HG03432 (cell line): ENCODE measurements at regions not wholly inside any gene's neighbourhood (a gene's known extent, or its start where the extent isn't known, plus 50 kb on each side); places are given as distances from the start of the nearest gene placed in this dataset.

Experiments
- ATAC-seq: cut with Tn5 transposase; IDR thresholded peaks from one replicate; pipeline ENCODE4 v1.9.1; 2021; ENCODE audit warnings: mild to moderate bottlenecking, moderate library complexity; ENCODE audit not compliant: unreplicated experiment

DNA sequence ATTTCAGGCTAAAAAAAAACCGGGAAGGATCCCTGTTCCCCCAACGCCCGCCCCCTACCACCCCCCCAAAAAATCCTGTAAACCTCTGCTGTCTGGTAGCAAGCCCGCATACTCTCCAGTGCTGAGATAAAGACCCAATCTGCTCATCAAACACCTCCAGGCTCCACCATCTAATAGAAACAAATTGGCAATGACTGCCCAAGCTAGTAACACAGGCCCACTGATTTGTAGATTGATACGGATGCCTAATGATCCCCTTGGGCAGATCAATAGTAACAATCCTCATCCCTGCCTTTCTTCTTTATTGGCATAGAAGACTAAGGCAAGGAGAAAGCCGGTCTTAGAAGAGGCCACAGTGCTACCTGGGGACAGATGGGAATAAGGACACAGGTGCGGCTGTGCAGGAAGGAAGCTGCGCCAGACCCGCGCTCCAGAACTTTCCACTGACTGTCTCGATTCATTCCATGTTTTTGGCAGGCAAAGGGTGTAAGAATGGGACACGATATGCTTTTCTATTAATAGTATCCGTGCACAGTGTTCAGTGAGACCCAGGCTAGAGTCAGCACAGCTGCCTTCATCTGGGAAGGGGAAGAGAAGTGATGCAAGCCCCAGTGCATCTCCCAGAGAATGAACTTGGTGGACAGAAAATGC lies 407.6 kb upstream of the PSMD7 start:
- ATAC-seq = no peak

DNA sequence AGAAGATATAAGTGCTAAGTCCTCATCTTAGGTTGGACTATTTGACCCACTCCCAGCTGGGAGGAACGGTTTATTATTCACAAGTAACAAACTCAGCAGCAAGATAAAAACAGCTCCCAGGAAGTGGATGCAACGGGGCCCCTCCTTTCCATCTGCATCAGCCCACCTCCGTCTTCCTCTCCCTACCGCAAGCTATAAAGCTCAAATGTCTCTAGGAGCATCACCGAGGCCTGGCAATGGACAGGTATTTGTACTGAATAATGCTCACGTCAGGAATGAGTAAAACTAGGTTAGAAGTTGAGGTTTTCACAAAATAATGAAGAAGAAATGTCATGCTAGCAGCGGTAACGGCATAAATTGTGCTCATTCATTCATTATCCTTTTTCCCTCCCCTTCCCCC lies 408.7 kb upstream of the PSMD7 start:
- no peak for ATAC-seq

DNA sequence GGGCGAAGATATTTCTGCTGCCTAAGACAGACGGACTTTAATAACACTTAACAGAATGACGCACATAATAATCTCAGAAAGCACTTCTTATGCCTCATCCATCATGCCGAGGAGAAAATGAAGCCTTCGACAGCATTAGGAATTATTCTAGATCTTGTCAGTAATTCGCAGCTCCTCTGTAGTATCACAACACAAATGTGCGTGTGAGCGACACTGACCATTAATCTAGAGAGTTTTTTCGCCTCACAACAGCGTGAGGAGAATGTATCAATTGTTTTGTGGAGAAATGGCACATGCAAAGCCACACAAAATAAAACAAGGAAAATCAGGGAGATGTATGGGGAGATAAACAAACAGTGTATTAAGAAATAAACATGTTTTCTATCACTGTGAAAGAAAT lies 410.2 kb upstream of the PSMD7 start:
- ATAC-seq = no peak

DNA sequence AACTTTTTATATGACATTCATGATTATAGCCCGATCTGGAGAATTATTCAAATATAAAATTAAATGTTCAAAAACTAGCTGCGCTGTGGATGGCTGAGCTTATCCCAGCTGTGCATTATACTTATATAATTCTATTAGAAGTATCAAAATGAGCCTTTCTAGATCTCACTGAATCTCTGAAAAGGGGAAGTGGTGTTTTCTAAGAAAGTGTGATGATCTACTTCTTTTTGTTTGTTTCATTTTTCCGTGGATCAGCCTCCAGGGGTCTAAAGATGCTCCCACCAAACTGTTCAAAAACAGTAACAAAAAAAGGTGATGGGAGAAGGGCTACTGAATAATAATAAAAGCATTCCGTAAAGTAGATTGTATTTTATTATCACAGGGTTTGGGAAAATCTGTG lies 411.3 kb upstream of the PSMD7 start:
- ATAC-seq = no peak

DNA sequence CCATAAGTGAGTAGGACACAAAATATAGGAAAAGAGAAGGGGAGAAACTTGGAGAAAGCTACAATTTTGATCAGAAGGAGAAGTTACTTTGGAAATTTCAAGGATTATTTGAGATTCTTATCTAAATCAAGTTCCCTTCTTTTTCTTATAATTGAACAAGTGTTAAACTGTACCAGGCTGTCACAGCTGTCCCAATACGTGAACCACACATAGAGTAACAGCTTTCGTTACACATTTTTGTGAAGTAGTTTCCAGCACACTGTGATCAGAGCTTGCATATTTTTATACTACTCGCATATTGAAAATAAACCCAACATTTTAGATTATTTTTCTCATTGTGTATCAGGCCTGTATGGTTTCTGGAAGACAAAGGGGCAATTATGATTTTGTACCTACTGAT lies 412.8 kb upstream of the PSMD7 start:
- no peak for ATAC-seq

DNA sequence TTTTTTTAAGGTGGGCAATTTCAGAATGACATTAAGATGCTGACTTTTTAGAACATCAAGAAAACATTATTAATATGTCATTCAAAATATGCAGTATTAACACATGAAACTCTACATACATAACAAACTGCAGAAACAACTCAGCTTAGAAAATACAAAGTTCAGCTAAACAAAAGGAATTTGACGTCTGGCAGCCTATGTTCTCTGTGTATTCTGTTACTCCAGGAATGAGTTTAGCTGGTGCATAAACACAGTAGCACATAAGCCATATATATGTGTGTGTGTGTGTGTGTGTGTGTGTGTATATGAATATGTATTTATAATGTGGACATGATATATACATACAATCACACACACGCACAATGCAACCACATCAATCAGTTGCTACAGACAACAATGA lies 413.5 kb upstream of the PSMD7 start:
- no peak for ATAC-seq

DNA sequence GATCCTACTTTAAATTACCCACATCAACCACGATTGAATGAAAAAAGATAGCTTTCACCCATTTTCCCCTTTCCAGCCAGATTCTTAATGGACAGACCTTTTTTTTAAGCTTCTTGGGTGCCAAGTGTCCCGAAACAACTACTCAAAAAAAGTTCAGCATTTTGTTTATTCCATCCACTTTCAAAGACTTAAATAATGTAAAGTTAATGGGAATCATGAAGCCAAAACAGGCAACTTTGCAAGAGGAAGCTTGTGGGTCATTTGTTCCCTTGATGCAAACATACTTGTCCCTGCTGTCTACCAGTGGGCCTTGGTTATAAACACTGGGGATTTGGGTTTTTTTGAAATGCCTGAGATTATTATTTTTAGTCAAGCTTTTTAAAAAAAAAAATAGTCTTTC lies 414.0 kb upstream of the PSMD7 start:
- ATAC-seq = no peak

DNA sequence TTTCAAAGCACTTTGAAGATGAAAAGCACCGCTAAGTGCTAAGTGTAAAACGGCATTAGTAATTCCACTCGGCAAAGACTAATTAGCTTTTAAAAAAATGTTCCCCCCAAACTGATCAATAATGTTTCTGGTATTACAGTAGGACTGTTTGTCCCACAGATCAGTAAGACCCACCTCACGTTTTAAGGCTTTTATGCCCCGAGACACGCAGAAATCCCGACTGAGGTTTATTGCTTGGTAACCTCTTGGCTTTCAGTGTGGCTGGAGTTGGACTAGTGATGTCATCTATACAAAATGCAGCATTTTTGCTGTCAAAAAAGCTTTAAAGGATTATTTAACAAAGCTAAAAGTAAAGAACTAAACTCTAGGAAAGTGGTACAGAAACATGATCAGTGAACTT lies 414.6 kb upstream of the PSMD7 start:
- ATAC-seq = no peak

DNA sequence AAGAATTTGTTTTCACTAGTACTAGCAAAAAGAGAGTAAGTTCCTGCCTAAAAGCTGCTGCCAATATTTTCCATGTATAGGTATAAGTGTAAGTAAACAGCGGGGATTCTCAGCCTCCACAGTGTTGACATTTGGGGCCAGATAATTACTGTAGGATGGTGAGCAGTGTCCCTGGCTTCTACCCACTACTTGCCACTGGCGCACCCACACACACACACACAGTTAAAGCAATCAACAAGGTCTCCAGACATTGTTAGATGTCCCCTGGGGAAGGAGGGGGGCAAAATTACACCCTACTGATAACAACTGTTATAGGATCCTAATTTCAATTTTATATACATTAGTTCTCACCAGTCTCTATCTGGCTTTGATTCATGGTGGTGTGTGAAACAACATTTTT lies 417.0 kb upstream of the PSMD7 start:
- no peak for ATAC-seq

DNA sequence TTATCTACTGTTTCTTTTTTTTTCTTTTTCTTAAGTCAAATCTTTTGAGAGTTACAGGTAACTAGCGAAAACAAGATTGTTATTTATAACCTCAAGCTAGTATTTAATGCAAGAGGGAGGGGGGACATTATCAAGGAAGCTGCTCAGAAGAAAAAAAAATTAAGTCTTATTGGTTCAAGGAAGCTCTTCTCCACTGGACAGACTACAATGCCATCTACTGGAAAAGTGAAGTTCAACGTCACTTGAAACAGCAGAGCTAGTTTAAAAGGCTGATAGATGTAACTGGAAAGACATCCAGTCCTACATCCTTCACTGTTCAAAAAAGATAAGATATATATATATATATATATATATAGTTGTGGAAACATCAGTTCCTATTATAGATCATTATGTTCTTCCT lies 418.0 kb upstream of the PSMD7 start:
- no peak for ATAC-seq

DNA sequence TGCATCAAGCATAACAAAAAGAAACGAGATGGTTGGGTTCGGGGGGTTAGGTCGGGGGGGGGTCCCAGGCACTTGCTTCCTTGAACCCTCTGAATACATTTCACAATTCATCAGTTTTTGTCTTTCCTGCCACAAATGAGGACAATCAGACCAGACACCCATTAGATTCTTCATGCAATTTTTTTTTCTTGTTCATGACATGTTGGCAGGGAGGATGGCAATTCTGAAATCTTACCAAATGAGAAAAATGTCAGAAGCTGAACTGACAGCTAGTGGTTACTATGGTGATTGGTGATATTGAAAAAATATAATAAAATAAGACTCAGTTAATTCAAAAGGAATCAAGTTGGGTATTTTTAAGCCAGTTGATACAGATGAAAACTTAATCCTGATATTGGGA lies 419.5 kb upstream of the PSMD7 start:
- no peak for ATAC-seq

DNA sequence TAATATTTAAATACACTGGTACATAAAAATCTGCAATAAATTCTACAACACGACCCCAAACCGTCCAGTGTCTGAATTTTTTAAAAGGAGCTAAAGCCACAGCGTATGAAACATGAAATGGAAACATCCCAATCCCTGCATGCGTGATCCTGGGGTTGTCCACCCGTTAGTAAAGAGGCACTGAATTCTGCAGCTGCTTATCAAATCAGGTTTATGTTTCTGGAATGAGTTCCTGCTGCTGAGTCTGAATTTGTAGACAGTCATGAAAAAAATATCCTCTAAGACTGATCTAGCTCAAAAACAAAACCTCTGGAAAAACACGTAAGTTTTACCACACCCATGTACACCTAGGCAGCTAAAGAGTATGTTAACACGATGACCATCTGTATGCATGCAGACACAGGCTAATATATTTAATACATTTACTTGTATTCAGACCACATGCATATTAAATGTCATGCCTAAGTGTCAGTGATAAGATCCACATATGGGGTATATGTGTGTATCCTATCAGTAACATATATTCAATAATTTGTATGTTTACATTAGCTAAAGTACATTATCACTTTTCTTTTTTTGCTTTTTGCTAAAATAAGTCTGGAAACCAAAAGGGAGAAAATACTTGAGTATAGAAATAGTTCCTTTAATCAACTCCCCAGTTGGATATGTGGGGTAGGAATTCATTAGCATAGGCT lies 420.5 kb upstream of the PSMD7 start:
- ATAC-seq = no peak

DNA sequence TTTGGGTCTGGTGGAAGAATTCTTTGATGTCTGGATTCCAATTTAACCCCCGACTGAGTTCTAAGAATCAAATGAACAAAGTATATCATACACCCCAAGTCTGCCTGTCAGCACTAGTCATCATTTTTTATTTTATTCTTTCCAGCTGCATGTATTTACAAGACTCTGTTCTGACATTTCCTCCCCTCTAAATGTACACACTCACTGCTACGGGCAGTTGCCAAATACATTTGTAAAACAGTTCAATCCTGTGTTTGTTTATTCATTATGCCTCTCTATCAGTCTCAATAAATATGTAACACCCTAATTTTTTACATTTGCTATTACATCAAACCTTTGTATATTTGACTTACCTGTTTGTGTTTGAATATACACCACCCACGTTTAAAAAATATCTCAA lies 422.3 kb upstream of the PSMD7 start:
- ATAC-seq = no peak

DNA sequence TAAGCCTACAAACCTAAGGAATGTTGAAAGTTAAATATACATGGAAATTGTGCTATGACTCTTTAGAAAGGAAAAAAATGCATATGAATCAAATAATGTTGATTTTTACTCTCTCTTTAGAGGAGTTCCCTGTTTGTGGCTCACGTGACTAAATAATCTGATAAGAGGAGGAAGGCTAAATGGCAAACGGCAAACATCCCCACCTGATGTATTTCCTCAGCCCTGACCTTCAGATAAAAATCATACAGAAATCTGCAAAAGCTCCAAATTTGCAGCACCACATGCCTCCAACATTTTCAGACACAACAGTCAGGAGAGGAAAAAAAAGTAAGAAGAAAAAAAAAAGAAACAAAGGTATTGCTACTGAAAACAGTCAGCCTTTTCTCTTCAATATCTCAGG lies 423.0 kb upstream of the PSMD7 start:
- ATAC-seq = no peak

DNA sequence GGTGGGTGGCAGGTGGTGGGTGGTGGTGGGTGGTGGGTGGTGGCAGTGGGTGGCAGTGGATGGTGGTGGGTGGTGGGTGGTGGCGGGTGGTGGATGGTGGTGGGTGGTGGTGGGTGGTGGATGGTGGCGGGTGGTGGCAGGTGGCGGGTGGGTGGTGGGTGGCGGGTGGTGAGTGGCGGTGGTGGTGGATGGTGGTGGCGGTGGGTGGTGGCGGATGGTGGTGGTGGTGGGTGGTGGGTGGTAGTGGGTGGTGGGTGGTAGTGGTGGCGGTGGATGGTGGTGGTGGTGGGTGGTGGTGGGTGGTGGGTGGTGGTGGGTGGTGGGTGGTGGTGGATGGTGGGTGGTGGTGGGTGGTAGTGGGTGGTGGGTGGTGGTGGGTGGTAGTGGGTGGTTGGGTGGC lies 423.8 kb upstream of the PSMD7 start:
- ATAC-seq = no peak

DNA sequence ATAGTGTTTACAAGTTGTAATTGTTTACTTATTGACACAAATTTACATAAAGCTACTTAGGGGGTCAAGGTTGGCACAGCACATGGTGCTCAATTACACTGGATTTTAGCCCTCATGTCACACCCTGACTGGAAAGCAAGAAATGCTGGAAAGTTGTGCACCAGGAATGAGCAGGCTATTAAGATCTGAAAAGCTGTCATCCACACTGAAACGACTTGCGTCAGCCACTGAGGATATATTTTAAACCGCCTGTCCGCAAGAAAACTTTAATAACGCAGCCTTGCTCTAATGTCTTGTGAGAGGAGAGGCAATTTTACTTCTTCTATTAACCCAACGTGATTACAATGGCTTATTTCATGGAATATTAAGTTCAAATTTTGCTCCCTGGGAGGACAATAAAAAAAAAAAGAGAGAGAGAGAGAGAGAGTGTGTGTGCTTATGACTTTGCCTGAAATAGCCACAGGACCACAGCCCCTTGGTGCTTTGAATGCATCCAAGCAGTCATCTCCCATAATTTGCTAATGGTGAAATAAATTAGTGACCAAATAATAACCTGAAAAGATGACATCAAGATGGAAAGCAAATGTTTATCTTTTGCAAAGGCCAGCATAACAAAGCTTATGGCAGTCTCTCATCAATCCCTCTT lies 425.4 kb upstream of the PSMD7 start:
- ATAC-seq = no peak

DNA sequence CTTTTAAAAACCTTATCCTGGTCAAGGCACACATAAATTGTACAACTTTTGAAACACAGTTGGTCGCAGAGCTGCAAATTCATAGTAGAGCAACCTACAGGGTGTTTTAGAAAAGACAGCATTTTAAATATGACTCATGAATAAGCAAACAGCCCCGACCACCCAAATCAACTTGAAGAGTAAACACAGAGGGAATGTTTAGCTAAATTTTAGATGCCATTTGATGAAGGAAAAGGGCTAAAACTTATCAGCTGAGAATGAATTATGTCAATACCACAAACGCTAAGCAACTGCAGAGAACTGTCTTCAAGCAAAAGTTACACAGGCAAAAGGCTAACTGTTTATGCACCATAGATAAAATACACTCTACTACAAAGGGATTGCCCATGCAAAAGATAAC lies 427.5 kb upstream of the PSMD7 start:
- ATAC-seq = no peak

DNA sequence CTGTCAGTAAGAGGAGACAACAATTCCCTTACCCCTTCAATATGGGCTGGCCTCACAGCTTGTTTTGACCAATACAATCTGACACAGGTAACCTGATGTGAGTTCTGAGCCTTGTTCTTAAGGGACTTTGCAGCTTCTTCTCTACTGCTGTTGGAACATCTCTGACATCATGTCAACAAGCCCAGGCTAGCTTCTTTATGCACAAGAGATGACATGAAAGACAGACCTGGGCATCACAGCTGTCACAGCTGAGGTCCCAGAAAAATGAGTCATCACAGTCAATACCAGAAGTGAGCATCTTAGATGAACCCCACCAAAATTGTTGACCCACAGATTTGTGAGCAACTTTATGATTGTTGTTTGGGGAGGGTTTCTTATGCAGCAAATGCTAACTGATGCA lies 431.7 kb upstream of the PSMD7 start:
- ATAC-seq = no peak

DNA sequence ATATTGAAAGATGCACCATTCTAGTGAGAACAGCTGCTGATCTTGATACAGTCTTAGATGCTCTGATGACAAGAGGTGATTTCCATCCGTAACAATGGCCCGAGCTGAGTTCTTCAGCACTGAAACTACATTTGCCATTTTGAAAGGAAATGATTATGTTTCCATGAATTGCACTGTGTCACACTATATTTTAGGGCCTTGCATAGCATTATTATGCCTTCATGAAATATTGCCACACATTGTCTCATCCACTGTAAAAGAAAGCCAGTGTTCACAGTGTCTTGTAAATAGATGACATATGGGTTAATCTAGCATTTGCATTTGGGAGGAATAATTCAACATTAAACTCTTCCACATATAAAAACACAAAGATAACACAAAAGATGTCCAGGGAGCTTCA lies 438.3 kb upstream of the PSMD7 start:
- ATAC-seq = no peak

DNA sequence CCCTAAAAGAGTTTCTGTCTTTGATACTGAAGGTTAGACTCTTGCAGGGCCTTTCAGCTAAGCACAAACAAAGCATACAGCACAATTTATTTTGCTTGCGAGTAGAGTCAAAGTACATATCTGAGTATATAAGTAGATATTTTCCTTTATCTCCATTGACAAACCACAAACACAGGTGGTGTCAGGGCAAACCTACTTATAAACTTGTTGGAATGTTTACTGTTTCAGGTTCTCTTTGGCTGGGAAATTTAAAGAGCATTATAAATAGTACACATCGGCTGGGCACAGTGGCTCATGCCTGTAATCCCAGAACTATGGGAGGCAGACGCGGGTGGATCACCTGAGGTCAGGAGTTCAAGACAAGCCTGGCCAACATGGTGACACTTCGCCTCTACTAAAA lies 442.6 kb upstream of the PSMD7 start:
- ATAC-seq = no peak

DNA sequence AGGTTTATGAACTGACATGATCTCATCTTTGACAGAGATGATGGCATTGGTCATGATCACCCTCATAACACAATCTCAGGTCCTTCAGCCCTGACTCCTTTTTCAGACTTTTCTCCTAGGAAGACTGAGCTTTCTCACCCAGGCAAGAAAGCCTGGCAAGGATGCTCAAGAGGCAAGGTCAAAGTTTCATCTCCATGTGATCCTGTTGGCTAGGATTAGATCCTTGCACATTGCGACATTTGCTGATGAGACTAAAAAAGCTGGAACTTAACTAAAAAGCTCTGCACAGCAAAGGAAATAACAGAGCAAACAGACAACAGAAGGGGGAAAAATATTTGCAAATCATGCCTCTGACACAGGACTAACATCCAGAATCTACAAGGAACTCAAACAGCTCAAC lies 444.1 kb upstream of the PSMD7 start:
- no peak for ATAC-seq

DNA sequence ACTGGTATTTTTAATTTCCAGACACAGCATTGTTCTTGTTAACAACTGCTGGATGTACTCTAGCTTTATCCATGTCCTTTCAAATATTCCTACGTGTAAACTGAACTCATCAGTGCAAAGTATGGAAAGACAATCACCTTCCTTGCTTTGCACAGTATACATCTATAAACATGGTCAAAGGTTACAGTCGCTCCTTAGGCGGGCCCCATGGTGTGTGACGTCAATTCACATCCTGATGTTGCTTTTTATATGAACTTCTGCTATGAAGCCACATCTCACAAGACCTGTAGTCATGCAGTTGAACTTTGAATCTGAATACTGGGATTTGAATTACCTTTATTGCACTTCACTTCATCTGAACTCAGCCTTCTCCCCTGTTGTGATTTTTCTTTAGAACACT lies 447.6 kb upstream of the PSMD7 start:
- no peak for ATAC-seq

DNA sequence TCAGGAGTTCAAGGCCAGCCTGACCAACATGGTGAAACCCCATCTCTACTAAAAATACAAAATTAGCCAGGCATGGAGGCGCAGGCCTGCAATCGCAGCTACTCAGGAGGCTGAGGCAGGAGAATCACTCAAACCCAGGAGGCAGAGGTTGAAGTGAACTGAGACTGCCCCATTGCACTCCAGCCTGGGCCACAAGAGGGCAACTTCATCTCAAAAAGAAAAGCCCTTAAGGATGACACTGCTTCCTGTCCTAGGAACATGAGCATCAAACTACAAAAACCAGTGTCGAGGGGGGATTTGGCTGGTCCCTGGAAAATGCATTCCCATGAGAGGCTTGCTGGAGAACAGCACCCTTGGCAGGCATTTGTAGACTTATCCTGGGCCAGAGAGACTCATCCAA lies 449.5 kb upstream of the PSMD7 start:
- no peak for ATAC-seq
